MM.1S (cell line): ENCODE measurements at regions not wholly inside any gene's neighbourhood (a gene's known extent, or its start where the extent isn't known, plus 50 kb on each side); places are given as distances from the start of the nearest gene placed in this dataset.

Experiments
- DNase-seq: peaks from one replicate; pipeline ENCODE4 v3.0.0-alpha.2; 2015
- H2AFZ ChIP-seq: fragments of 300-600 bp; sonication (generic); 2 replicates; pipeline ENCODE4 v1.6.0; 2016; ENCODE audit warnings: antibody characterized with exemption, low read length
- H3F3A ChIP-seq: fragments of 300-600 bp; sonication (generic); 2 replicates; pipeline ENCODE4 v1.6.1; 2016; ENCODE audit warnings: mild to moderate bottlenecking, antibody characterized with exemption, low read length, moderate library complexity, mixed read lengths; ENCODE audit not compliant: insufficient read depth
- H3K27ac ChIP-seq: fragments of 300-600 bp; sonication (generic); 2 replicates; pipeline ENCODE4 v1.5.1; 2016; ENCODE audit warnings: mild to moderate bottlenecking, low read length
- H3K27me3 ChIP-seq: fragments of 300-600 bp; sonication (generic); replicated peaks from 2 replicates; pipeline ENCODE4 v1.6.0; 2016; ENCODE audit warnings: low read length; ENCODE audit not compliant: insufficient read depth
- H3K36me3 ChIP-seq: fragments of 300-600 bp; sonication (generic); replicated peaks from 2 replicates; pipeline ENCODE4 v1.6.1; 2016; ENCODE audit warnings: mild to moderate bottlenecking, low read length, mixed read lengths; ENCODE audit not compliant: insufficient read depth
- H3K4me1 ChIP-seq: fragments of 300-600 bp; sonication (generic); 2 replicates; pipeline ENCODE4 v1.6.1; 2016; ENCODE audit warnings: low read length, mixed read lengths
- H3K4me2 ChIP-seq: fragments of 300-600 bp; sonication (generic); 2 replicates; pipeline ENCODE4 v1.6.0; 2016; ENCODE audit warnings: low read depth, low read length
- H3K4me3 ChIP-seq: fragments of 300-600 bp; sonication (generic); 2 replicates; pipeline ENCODE4 v1.5.1; 2016; ENCODE audit warnings: low read length, mixed read lengths
- H3K79me2 ChIP-seq: fragments of 300-600 bp; sonication (generic); 2 replicates; pipeline ENCODE4 v1.6.1; 2016; ENCODE audit warnings: mixed run types, low read length, mixed read lengths
- H3K9ac ChIP-seq: fragments of 300-600 bp; sonication (generic); 2 replicates; pipeline ENCODE4 v1.6.1; 2016; ENCODE audit warnings: low read length, mixed read lengths
- H3K9me2 ChIP-seq: fragments of 300-600 bp; sonication (generic); replicated peaks from 2 replicates; pipeline ENCODE4 v1.6.1; 2016; ENCODE audit warnings: mild to moderate bottlenecking, low read length, mixed read lengths; ENCODE audit not compliant: insufficient read depth
- H3K9me3 ChIP-seq: fragments of 300-600 bp; sonication (generic); replicated peaks from 2 replicates; pipeline ENCODE4 v1.6.1; 2016; ENCODE audit warnings: mild to moderate bottlenecking, low read length, mixed read lengths; ENCODE audit not compliant: insufficient read depth
- H4K20me1 ChIP-seq: fragments of 300-600 bp; sonication (generic); 2 replicates; pipeline ENCODE4 v1.6.1; 2016; ENCODE audit warnings: mild to moderate bottlenecking, low read length, moderate library complexity, mixed read lengths; ENCODE audit not compliant: insufficient read depth
- EZH2 ChIP-seq: fragments of 300-600 bp; sonication (generic); optimal IDR thresholded peaks from 2 replicates; pipeline ENCODE3; 2017; ENCODE audit warnings: low read depth, mild to moderate bottlenecking, antibody characterized with exemption, low read length, mixed read lengths
- EZH2phosphoT487 ChIP-seq: fragments of 300-600 bp; sonication (generic); IDR thresholded peaks from 2 replicates; pipeline ENCODE4 v1.6.1; 2018; ENCODE audit warnings: antibody characterized with exemption, low read length
- TF ChIP-seq, protein P1 (sequence below): fragments of 300-600 bp; sonication (generic); IDR thresholded peaks from 2 replicates; pipeline ENCODE4 v1.5.1; 2016; ENCODE audit warnings: antibody characterized with exemption, low read length, mixed read lengths

DNA sequence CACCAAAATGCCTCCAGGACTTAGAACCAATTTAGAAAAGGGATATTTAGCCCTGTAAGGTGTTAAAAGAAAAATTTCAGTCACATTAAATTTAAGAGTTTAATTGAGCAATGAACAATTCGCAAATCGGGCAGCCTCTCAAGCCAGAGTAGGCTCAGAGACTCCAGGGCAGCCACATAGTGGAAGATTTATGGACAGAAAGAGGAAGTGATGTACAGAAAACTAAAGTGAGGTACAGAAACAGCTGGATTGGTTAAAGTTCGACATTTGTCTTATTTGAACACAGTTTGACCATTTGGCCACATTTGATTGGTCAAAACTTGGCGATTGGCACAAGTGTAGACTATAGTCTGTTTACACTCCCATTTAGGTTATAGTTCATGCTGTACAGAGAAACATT lies 525.9 kb upstream of the ZNF608 start:
- no peaks in the 10 kb centered on the region for H3F3A ChIP-seq

DNA sequence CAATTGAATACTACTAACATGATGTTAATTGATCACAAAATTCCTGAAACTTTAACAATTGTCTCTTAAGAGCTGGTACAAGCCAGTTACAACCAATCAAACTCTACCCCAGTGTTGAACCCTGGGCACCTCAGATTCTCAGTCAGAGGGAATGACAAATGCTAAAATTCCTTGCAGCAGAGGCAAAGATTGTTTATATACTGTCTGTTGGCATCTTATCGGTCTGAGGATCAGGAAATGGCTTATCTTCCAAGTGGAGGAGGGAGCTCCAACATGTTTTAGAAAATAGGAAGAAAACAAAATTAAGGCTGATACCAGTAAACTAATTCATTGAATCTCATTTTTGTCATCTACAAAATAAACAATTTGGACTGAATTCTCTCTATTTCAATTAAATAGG lies 527.8 kb upstream of the ZNF608 start:
- no peak for DNase-seq
- no peaks in the 10 kb centered on the region for H3F3A ChIP-seq

More for the DNA sequence above, 525.9 kb upstream of the ZNF608 start:
- DNase-seq, result no peak
- H3K4me3 ChIP-seq, result no peak overlapping the region
- no peaks in the 10 kb centered on the region for H4K20me1 ChIP-seq
- TF ChIP-seq EZH2phosphoT487 (no peak), EZH2 (no peak)
- TF ChIP-seq, protein P1, sequence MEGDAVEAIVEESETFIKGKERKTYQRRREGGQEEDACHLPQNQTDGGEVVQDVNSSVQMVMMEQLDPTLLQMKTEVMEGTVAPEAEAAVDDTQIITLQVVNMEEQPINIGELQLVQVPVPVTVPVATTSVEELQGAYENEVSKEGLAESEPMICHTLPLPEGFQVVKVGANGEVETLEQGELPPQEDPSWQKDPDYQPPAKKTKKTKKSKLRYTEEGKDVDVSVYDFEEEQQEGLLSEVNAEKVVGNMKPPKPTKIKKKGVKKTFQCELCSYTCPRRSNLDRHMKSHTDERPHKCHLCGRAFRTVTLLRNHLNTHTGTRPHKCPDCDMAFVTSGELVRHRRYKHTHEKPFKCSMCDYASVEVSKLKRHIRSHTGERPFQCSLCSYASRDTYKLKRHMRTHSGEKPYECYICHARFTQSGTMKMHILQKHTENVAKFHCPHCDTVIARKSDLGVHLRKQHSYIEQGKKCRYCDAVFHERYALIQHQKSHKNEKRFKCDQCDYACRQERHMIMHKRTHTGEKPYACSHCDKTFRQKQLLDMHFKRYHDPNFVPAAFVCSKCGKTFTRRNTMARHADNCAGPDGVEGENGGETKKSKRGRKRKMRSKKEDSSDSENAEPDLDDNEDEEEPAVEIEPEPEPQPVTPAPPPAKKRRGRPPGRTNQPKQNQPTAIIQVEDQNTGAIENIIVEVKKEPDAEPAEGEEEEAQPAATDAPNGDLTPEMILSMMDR, result no peak
- H3K9me2 ChIP-seq, result no peaks in the 10 kb centered on the region
- no peaks in the 10 kb centered on the region for H3K9me3 ChIP-seq
- H3K79me2 ChIP-seq, result no peaks in the 10 kb centered on the region
- H3K27ac ChIP-seq, result no peak overlapping the region
- no peak overlapping the region for H3K9ac ChIP-seq
- H3K27me3 ChIP-seq, result no peaks in the 10 kb centered on the region
- H3K36me3 ChIP-seq, result no peaks in the 10 kb centered on the region
- H3K4me2 ChIP-seq, result no peak overlapping the region
- no peak overlapping the region for H2AFZ ChIP-seq
- H3K4me1 ChIP-seq, result no peaks in the 10 kb centered on the region

DNA sequence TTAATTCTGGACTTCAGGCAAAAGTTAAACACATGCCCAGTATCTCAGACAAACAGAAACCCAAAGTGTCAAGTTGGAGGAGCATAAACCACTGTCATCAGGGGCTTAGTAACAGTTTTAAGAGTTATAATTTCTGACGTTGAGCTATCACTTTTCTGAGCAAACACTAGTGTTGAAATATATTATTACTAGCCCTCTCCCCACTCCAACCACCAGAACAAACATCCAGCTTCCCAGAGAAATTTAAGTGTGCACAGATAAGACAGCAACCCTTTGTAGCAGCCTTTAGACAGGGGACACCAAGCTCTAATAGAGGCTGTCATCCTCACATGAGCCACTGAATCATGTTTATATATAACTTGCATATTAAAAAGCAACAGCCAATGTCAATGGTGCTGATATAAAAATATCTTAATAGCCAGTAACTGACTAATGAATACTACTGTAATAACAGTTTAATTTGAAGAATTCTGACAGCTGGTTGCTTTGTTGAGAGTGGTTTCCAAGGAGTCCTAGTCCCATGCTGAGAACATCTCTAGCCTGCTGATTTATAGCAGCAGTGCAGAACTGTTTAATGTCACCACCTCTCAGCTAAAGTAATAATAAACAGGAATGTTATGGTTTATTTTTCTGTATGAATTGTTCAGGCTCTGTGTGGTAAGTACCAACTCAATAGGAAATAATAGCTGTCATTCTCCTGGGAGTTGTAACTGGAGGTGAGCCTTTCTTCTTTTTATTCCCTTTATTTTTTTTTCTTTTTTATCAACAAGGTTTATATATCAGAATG lies 528.7 kb upstream of the ZNF608 start:
- DNase-seq, result no peak
- no peak overlapping the region for H3K4me3 ChIP-seq
- TF ChIP-seq EZH2phosphoT487 (no peak), EZH2 (no peak)
- TF ChIP-seq, protein P1, result no peak
- no peak overlapping the region for H3K27ac ChIP-seq
- no peaks in the 10 kb centered on the region for H3K9me3 ChIP-seq
- H3K9ac ChIP-seq, result no peak overlapping the region
- H3K27me3 ChIP-seq, result no peaks in the 10 kb centered on the region
- H3K4me1 ChIP-seq, result no peaks in the 10 kb centered on the region
- H3K36me3 ChIP-seq, result no peaks in the 10 kb centered on the region
- H2AFZ ChIP-seq, result no peak overlapping the region
- H3K79me2 ChIP-seq, result no peaks in the 10 kb centered on the region
- no peaks in the 10 kb centered on the region for H4K20me1 ChIP-seq
- H3K9me2 ChIP-seq, result no peaks in the 10 kb centered on the region
- H3K4me2 ChIP-seq, result no peak overlapping the region
- H3F3A ChIP-seq, result no peaks in the 10 kb centered on the region

More for the DNA sequence above, 527.8 kb upstream of the ZNF608 start:
- Histone ChIP-seq H3K27me3 (no peaks in the 10 kb centered on the region), H3K27ac (no peak overlapping the region), H3K9ac (no peak overlapping the region), H2AFZ (no peak overlapping the region), H3K4me3 (no peak overlapping the region), H3K4me1 (no peaks in the 10 kb centered on the region), H3K9me2 (no peaks in the 10 kb centered on the region), H4K20me1 (no peaks in the 10 kb centered on the region), H3K79me2 (no peaks in the 10 kb centered on the region), H3K9me3 (no peaks in the 10 kb centered on the region), H3K36me3 (no peaks in the 10 kb centered on the region), H3K4me2 (no peak overlapping the region)
- TF ChIP-seq EZH2phosphoT487 (no peak), EZH2 (no peak)
- TF ChIP-seq, protein P1, result no peak
